Hematopoietic multipotent progenitor cell (in vitro differentiated cells): ENCODE measurements at regions not wholly inside any gene's neighbourhood (a gene's known extent, or its start where the extent isn't known, plus 50 kb on each side); places are given as distances from the start of the nearest gene placed in this dataset.

Source experiments
- DNase-seq, 3 donors: peaks; one replicate each; pipeline ENCODE4 v3.0.0-alpha.2; 2011 to 2015; ENCODE audit warnings: low read depth in 2 of 3, low spot score in 2 of 3

GRCh38 chr15:85847031-85847430, 52.3 kb upstream of the KLHL25 start:
- no peak for DNase-seq

- DNase-seq: no peak
Measured at GRCh38 chr15:85849946-85850345, 55.2 kb upstream of the KLHL25 start.

GRCh38 chr15:85852969-85853368, 58.2 kb upstream of the KLHL25 start:
- DNase-seq: no peak

GRCh38 chr15:85854345-85855097, 59.8 kb upstream of the KLHL25 start:
- DNase-seq: peak; percentile 39 to 79 (median 46)

- DNase-seq: peak; percentile 50 to 78 (median 67)
Measured at GRCh38 chr15:85858586-85859375, 64.1 kb upstream of the KLHL25 start.

GRCh38 chr15:85859671-85860070, 64.9 kb upstream of the KLHL25 start:
- DNase-seq: no peak

GRCh38 chr15:85860394-85861161, 65.9 kb upstream of the KLHL25 start:
- DNase-seq: no peak

- peak in 1 of 3 donors; percentile 26 for DNase-seq
Measured at GRCh38 chr15:85865070-85865684, 70.5 kb upstream of the KLHL25 start.

- no peak for DNase-seq
Measured at GRCh38 chr15:85867250-85867649, 72.5 kb upstream of the KLHL25 start.

GRCh38 chr15:85869124-85869523, 74.4 kb upstream of the KLHL25 start:
- DNase-seq: no peak

- DNase-seq: no peak
Measured at GRCh38 chr15:85870216-85871014, 75.7 kb upstream of the KLHL25 start.

GRCh38 chr15:85871545-85871944, 76.8 kb upstream of the KLHL25 start:
- DNase-seq: no peak

GRCh38 chr15:85872125-85872524, 77.4 kb upstream of the KLHL25 start:
- no peak for DNase-seq

- no peak for DNase-seq
Measured at GRCh38 chr15:85874236-85874635, 79.5 kb upstream of the KLHL25 start.

GRCh38 chr15:85875756-85876155, 81.0 kb upstream of the KLHL25 start:
- no peak for DNase-seq

GRCh38 chr15:85878828-85879225, 84.1 kb upstream of the KLHL25 start:
- no peak for DNase-seq

GRCh38 chr15:85879334-85880163, 84.8 kb upstream of the KLHL25 start:
- DNase-seq: no peak

- DNase-seq: no peak
Measured at GRCh38 chr15:85880501-85881190, 85.9 kb upstream of the KLHL25 start.
